ENCODE measurements at regions not wholly inside any gene's neighbourhood (a gene's known extent, or its start where the extent isn't known, plus 50 kb on each side); places are given as distances from the start of the nearest gene placed in this dataset.

DNA sequence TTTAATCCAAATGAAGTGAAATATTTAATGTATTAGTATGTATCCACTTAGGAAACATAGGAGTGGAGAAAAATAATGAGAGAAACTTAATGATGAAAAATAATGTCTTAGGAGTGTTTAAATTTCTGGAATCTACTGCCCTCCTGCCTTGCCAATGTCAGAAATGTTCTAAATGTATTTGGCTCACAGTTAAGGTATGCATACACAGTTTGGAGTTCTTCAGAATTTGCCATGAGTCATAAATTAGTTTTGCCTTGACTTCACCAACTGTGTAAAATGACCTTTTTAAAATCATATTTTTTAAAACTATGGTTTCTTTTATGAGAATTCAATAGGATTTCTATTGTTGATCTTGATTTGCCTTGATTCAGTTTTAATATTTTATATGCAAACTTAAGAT, 191.7 kb upstream of the HSF2 start:
- no peak for DNase-seq (ENCODE audit: extremely low read depth in 1 of 4, low spot score in 3 of 4)
- POLR2A ChIA-PET: no interaction called here

More for the DNA sequence above, 191.7 kb upstream of the HSF2 start:
- Histone ChIP-seq H3K36me3 (ENCODE audit: control insufficient read depth, insufficient read depth, low read length) (no peaks in the 10 kb centered on the region), H2AFZ (ENCODE audit: low read depth, low read length) (no peak overlapping the region), H3K27me3 (ENCODE audit: control insufficient read depth in 2 of 2, insufficient read depth in 2 of 2, low read length in 2 of 2) (no peaks in the 10 kb centered on the region), H3K9ac (ENCODE audit: insufficient read depth in 1 of 2, low read depth in 2 of 2, low read length in 2 of 2) (no peak overlapping the region), H3K9me1 (ENCODE audit: control insufficient read depth, insufficient read depth, low read length) (no peaks in the 10 kb centered on the region), H3K9me3 (replicated peaks; ENCODE audit: control insufficient read depth, insufficient read depth, low read depth, low read length) (no peaks in the 10 kb centered on the region), H3K79me2 (ENCODE audit: control insufficient read depth, insufficient read depth, low read length) (no peaks in the 10 kb centered on the region), H3K4me3 (no peak overlapping the region), H3K4me1 (replicated peaks in 1 of 2; ENCODE audit: control insufficient read depth in 2 of 2, insufficient read depth in 2 of 2, low read length in 2 of 2) (no peaks in the 10 kb centered on the region), H3K4me2 (ENCODE audit: insufficient read depth, low read length) (no peak overlapping the region), H3K27ac (ENCODE audit: extremely low read depth, low read depth, low read length) (no peak overlapping the region), H4K20me1 (replicated peaks; ENCODE audit: control insufficient read depth, insufficient read depth, low read length) (no peaks in the 10 kb centered on the region)
- no peak for ATAC-seq
- intact Hi-C loops (cut with micrococcal nuclease): no loop called here
- no TSS peak for BruUV-seq (replicated peaks)
- in situ Hi-C loops (cut with MboI): no loop called here
- TF ChIP-seq SRSF3 (IDR thresholded peaks at IDR 0.05; ENCODE audit: insufficient read depth, low read length) (no peak), RBM25 (IDR thresholded peaks at IDR 0.05; ENCODE audit: low read depth, low read length, severe bottlenecking) (no peak), ZNF232 (CRISPR knock-in tag; IDR thresholded peaks at IDR 0.05) (no peak), ZNF551 (CRISPR knock-in tag; IDR thresholded peaks at IDR 0.05) (no peak), LEF1 (IDR thresholded peaks at IDR 0.05) (no peak), MCM2 (IDR thresholded peaks at IDR 0.05; ENCODE audit: low read depth) (no peak), CHCHD3 (CRISPR knock-in tag; IDR thresholded peaks at IDR 0.05) (no peak), HDAC3 (IDR thresholded peaks at IDR 0.05; ENCODE audit: borderline replicate concordance, partially characterized antibody) (no peak), ARID1B (IDR thresholded peaks at IDR 0.05) (no peak), ZNF282 (CRISPR knock-in tag; IDR thresholded peaks at IDR 0.05) (no peak), PRMT5 (CRISPR knock-in tag; IDR thresholded peaks at IDR 0.05) (no peak)
- TF ChIP-seq, protein P1, sequence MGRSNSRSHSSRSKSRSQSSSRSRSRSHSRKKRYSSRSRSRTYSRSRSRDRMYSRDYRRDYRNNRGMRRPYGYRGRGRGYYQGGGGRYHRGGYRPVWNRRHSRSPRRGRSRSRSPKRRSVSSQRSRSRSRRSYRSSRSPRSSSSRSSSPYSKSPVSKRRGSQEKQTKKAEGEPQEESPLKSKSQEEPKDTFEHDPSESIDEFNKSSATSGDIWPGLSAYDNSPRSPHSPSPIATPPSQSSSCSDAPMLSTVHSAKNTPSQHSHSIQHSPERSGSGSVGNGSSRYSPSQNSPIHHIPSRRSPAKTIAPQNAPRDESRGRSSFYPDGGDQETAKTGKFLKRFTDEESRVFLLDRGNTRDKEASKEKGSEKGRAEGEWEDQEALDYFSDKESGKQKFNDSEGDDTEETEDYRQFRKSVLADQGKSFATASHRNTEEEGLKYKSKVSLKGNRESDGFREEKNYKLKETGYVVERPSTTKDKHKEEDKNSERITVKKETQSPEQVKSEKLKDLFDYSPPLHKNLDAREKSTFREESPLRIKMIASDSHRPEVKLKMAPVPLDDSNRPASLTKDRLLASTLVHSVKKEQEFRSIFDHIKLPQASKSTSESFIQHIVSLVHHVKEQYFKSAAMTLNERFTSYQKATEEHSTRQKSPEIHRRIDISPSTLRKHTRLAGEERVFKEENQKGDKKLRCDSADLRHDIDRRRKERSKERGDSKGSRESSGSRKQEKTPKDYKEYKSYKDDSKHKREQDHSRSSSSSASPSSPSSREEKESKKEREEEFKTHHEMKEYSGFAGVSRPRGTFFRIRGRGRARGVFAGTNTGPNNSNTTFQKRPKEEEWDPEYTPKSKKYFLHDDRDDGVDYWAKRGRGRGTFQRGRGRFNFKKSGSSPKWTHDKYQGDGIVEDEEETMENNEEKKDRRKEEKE (IDR thresholded peaks at IDR 0.05; ENCODE audit: borderline replicate concordance in 1 of 2, control insufficient read depth in 1 of 2, low read depth in 2 of 2, low read length in 1 of 2): no peak
- TF ChIP-seq, protein P2, sequence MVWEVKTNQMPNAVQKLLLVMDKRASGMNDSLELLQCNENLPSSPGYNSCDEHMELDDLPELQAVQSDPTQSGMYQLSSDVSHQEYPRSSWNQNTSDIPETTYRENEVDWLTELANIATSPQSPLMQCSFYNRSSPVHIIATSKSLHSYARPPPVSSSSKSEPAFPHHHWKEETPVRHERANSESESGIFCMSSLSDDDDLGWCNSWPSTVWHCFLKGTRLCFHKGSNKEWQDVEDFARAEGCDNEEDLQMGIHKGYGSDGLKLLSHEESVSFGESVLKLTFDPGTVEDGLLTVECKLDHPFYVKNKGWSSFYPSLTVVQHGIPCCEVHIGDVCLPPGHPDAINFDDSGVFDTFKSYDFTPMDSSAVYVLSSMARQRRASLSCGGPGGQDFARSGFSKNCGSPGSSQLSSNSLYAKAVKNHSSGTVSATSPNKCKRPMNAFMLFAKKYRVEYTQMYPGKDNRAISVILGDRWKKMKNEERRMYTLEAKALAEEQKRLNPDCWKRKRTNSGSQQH (CRISPR knock-in tag; IDR thresholded peaks at IDR 0.05): no peak
- CTCF ChIA-PET (ENCODE audit: low intra/inter-chr PET ratio): no interaction called here
- FAIRE-seq: no peak

Measured in K562 (cell line).